B cell (primary cell): ENCODE measurements at regions not wholly inside any gene's neighbourhood (a gene's known extent, or its start where the extent isn't known, plus 50 kb on each side); places are given as distances from the start of the nearest gene placed in this dataset.

ENCODE experiments used
- ATAC-seq: fragments of 200-7000 bp; cut with Tn5 transposase; one replicate; pipeline ENCODE4 v1.10.0; 2021; ENCODE audit warnings: low read depth, mild to moderate bottlenecking, moderate number of reproducible peaks, moderate library complexity
- CTCF ChIA-PET: fragments of 350-600 bp; sonication (Branson Sonifier 250); formaldehyde crosslinking; loops from one replicate; lab custom pipeline; 2021; ENCODE audit warnings: antibody characterized with exemption, inconsistent platforms; lab: Charles Lee
- POLR2A ChIA-PET: fragments of 350-600 bp; sonication (Branson Sonifier 250); formaldehyde crosslinking; loops from one replicate; lab custom pipeline; 2021; ENCODE audit warnings: antibody characterized with exemption; lab: Charles Lee
- DNase-seq: peaks from one replicate; pipeline ENCODE4 v3.0.0; 2013
- H2AFZ ChIP-seq: 2 replicates; pipeline ENCODE4 v1.6.1; 2012; ENCODE audit warnings: mild to moderate bottlenecking, low read depth, low read length; ENCODE audit not compliant: insufficient read depth, poor library complexity, severe bottlenecking
- H3K27ac ChIP-seq, 2 donors: 1 replicate in 1 of 2; 2 replicates in 1 of 2; pipeline ENCODE4 v1.5.1; 2012 to 2013; ENCODE audit warnings: low read length in 2 of 2, mild to moderate bottlenecking in 2 of 2, moderate library complexity in 1 of 2
- H3K27me3 ChIP-seq, 4 experiments: fragments of 200-600 bp in 1 of 4; sonication (generic) in 1 of 4; replicated peaks in 1 of 4; 1 replicate in 2 of 4; 2 replicates in 2 of 4; pipeline versions ENCODE4 v1.6.1 to v1.7.0; 2013 to 2016; ENCODE audit warnings: low read length in 3 of 4, mild to moderate bottlenecking in 2 of 4, mixed read lengths in 1 of 4, moderate library complexity in 1 of 4; ENCODE audit not compliant: insufficient read depth in 4 of 4, control insufficient read depth in 3 of 4; ENCODE audit errors: control extremely low read depth in 1 of 4
- H3K36me3 ChIP-seq, 2 experiments: replicated peaks in 1 of 2; 1 replicate in 1 of 2; 2 replicates in 1 of 2; pipeline versions ENCODE4 v1.6.1 to v1.7.1; 2013; ENCODE audit warnings: low read length in 1 of 2; ENCODE audit not compliant: insufficient read depth in 2 of 2, control insufficient read depth in 1 of 2; ENCODE audit errors: control extremely low read depth in 1 of 2, extremely low read depth in 1 of 2
- H3K4me1 ChIP-seq, 2 donors: fragments of 200-600 bp in 1 of 2; sonication (generic) in 1 of 2; 1 replicate in 1 of 2; 2 replicates in 1 of 2; pipeline versions ENCODE4 v1.5.1 to v1.6.1; 2013 to 2017; ENCODE audit warnings: low read length in 2 of 2; ENCODE audit not compliant: control insufficient read depth in 2 of 2, insufficient read depth in 2 of 2
- H3K4me2 ChIP-seq: replicated peaks from 2 replicates; pipeline ENCODE3; 2012; ENCODE audit warnings: mild to moderate bottlenecking, low read depth, low read length; ENCODE audit not compliant: poor library complexity, severe bottlenecking
- H3K4me3 ChIP-seq, 5 experiments: fragments of 200-600 bp in 1 of 5; sonication (generic) in 1 of 5; 1 replicate in 3 of 5; 2 replicates in 2 of 5; pipeline versions ENCODE4 v1.5.1 to v1.7.0; 2011 to 2016; ENCODE audit warnings: low read length in 4 of 5, mild to moderate bottlenecking in 4 of 5, low read depth in 2 of 5, control low read depth in 1 of 5, moderate library complexity in 1 of 5; ENCODE audit not compliant: insufficient read depth in 1 of 5; ENCODE audit errors: control extremely low read depth in 1 of 5, extremely low read depth in 1 of 5
- H3K79me2 ChIP-seq: fragments of 200-600 bp; sonication (generic); one replicate; pipeline ENCODE4 v1.6.0; 2016; ENCODE audit warnings: low read length; ENCODE audit not compliant: control insufficient read depth, insufficient read depth
- H3K9ac ChIP-seq: fragments of 200-600 bp; sonication (generic); 2 replicates; pipeline ENCODE4 v1.6.1; 2017; ENCODE audit warnings: mild to moderate bottlenecking, low read length, moderate library complexity
- H3K9me3 ChIP-seq, 3 donors: one replicate each; pipeline versions ENCODE4 v1.6.1 to v1.7.1; 2013; ENCODE audit warnings: low read length in 2 of 3; ENCODE audit not compliant: control insufficient read depth in 2 of 3, insufficient read depth in 1 of 3; ENCODE audit errors: control extremely low read depth in 1 of 3
- H4K20me1 ChIP-seq: 2 replicates; pipeline ENCODE4 v1.6.0; 2012; ENCODE audit warnings: mild to moderate bottlenecking, low read length; ENCODE audit not compliant: insufficient read depth, control insufficient read depth, poor library complexity, severe bottlenecking
- H3K27ac Mint-ChIP-seq: one replicate; pipeline ENCODE4 v1.8.0; 2021; ENCODE audit warnings: mixed read lengths
- H3K27me3 Mint-ChIP-seq: one replicate; pipeline ENCODE4 v1.8.0; 2021; ENCODE audit warnings: mixed read lengths
- H3K4me1 Mint-ChIP-seq: one replicate; pipeline ENCODE4 v1.8.0; 2021; ENCODE audit warnings: mixed read lengths
- H3K4me3 Mint-ChIP-seq: one replicate; pipeline ENCODE4 v1.8.0; 2021; ENCODE audit warnings: mixed read lengths
- H3K9me3 Mint-ChIP-seq: one replicate; pipeline ENCODE4 v1.8.0; 2022; ENCODE audit warnings: mixed read lengths; ENCODE audit not compliant: insufficient read depth
- EZH2 ChIP-seq: IDR thresholded peaks from 2 replicates; pipeline ENCODE4 v1.6.1; 2012; ENCODE audit warnings: borderline replicate concordance, low read depth, mild to moderate bottlenecking, moderate library complexity, low read length; ENCODE audit not compliant: insufficient read depth, poor library complexity, severe bottlenecking
- WGBS: methylation state at CpG from one replicate; pipeline ENCODE4 v1.1.5; 2013; ENCODE audit warnings: missing lambda C conversion rate; ENCODE audit not compliant: insufficient coverage; 5-methylcytosine and 5-hydroxymethylcytosine counted together
- intact Hi-C: fragments of 100-400 bp; cut with micrococcal nuclease; formaldehyde crosslinking; loops from one replicate; pipeline ENCODE4 v1.10.0; 2022
- TF ChIP-seq, protein P1 (sequence below): fragments of 200-600 bp; IDR thresholded peaks from one replicate; pipeline ENCODE4 v1.8.0; 2022; ENCODE audit warnings: antibody characterized with exemption, mild to moderate bottlenecking

DNA sequence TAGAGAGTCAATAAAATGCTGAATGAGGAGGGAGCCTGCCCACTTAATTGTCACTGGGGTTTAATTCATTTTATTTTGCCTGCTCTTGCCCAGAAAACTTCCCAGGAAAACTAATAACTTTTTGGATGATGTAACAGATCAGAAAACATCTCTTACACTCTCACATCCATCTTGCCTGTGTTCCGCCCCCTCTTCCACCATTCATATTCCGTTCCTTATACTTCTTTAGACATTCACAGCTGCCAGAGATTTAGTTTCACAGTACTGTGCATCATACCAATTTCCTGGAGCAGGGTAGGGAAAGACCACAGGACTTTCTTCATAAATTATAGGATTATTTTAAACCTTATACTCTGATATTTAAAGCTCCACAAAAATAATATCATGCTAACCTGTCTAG, 776.1 kb upstream of the SOX11 start:
- Histone ChIP-seq H4K20me1 (no peaks in the 10 kb centered on the region), H3K4me2 (no peak overlapping the region), H3K79me2 (no peaks in the 10 kb centered on the region), H3K27me3 (no peaks in the 10 kb centered on the region), H3K4me3 (no peak overlapping the region), H3K36me3 (no peaks in the 10 kb centered on the region), H3K9me3 (no peaks in the 10 kb centered on the region), H2AFZ (no peak overlapping the region), H3K27ac (no peak overlapping the region), H3K4me1 (no peaks in the 10 kb centered on the region), H3K9ac (no peak overlapping the region)
- CTCF ChIA-PET = no interaction called here
- Mint-ChIP-seq H3K27me3 (no peaks in the 10 kb centered on the region), H3K27ac (no peak overlapping the region), H3K4me1 (no peaks in the 10 kb centered on the region), H3K9me3 (peaks cover 2% of the 10 kb centered on the region), H3K4me3 (no peak overlapping the region)
- POLR2A ChIA-PET = no interaction called here
- TF ChIP-seq EZH2 = no peak
- TF ChIP-seq, protein P1, sequence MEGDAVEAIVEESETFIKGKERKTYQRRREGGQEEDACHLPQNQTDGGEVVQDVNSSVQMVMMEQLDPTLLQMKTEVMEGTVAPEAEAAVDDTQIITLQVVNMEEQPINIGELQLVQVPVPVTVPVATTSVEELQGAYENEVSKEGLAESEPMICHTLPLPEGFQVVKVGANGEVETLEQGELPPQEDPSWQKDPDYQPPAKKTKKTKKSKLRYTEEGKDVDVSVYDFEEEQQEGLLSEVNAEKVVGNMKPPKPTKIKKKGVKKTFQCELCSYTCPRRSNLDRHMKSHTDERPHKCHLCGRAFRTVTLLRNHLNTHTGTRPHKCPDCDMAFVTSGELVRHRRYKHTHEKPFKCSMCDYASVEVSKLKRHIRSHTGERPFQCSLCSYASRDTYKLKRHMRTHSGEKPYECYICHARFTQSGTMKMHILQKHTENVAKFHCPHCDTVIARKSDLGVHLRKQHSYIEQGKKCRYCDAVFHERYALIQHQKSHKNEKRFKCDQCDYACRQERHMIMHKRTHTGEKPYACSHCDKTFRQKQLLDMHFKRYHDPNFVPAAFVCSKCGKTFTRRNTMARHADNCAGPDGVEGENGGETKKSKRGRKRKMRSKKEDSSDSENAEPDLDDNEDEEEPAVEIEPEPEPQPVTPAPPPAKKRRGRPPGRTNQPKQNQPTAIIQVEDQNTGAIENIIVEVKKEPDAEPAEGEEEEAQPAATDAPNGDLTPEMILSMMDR = no peak
- no peak for ATAC-seq
- no peak for DNase-seq
- WGBS = 50% methylated on average over 2 of the region's 2 CpGs
- intact Hi-C loops = no loop called here

GRCh38 chr2:4930704-4931103, 761.5 kb upstream of the SOX11 start:
- ChIA-PET POLR2A (no interaction called here), CTCF (no interaction called here)
- Histone ChIP-seq H3K4me1 (no peaks in the 10 kb centered on the region), H3K4me3 (no peak overlapping the region), H3K27me3 (no peaks in the 10 kb centered on the region), H3K4me2 (no peak overlapping the region), H4K20me1 (no peaks in the 10 kb centered on the region), H3K27ac (no peak overlapping the region), H3K9me3 (peaks cover 0 to 3% (median 0%) of the 10 kb centered on the region in 3 donors), H3K79me2 (no peaks in the 10 kb centered on the region), H3K36me3 (no peaks in the 10 kb centered on the region), H3K9ac (no peak overlapping the region), H2AFZ (no peak overlapping the region)
- WGBS = 93% methylated on average over 3 of the region's 5 CpGs
- DNase-seq (no peak), ATAC-seq (no peak)
- no peak overlapping the region for H3K4me3 Mint-ChIP-seq
- H3K27ac Mint-ChIP-seq = no peak overlapping the region
- H3K9me3 Mint-ChIP-seq = no peaks in the 10 kb centered on the region
- H3K4me1 Mint-ChIP-seq = no peaks in the 10 kb centered on the region
- no peaks in the 10 kb centered on the region for H3K27me3 Mint-ChIP-seq
- TF ChIP-seq, protein P1 = no peak
- no peak for TF ChIP-seq EZH2
- intact Hi-C loops = no loop called here
